HL-60 (cell line): ENCODE measurements at regions not wholly inside any gene's neighbourhood (a gene's known extent, or its start where the extent isn't known, plus 50 kb on each side); places are given as distances from the start of the nearest gene placed in this dataset.

Experiments
- GABPA ChIP-seq: IDR thresholded peaks from 2 replicates; pipeline ENCODE4 v1.6.1; 2012; ENCODE audit warnings: low read depth
- TF ChIP-seq, protein P1 (sequence below): IDR thresholded peaks from one replicate; pipeline ENCODE4 v1.5.1; 2011; ENCODE audit warnings: low read length, control low read depth, inconsistent platforms; ENCODE audit not compliant: insufficient read depth

DNA sequence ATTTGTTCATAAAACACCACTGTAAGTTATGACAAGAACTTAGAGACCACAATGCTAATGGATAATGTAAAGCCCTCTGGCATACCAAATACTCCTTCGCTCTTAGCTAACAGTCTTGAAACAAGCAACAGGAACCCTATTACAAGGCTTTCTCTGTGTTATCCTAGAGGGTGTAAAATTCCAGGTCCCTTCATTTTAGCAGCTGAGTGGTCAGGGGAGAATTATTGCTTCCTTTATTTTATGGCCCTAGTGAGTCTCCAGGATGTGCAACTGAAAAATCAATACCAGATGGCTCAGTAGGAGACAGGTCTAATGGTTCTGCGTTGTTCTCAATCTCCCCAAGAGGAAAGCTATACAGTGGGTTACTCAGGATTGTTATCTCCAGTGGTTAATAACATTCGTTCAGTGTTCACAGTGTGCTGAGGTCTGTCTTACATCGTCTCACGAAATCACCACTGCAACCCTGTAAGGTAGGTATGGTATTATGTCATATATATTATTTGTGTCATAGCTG, 172.7 kb upstream of the CNOT2 start:
- TF ChIP-seq GABPA, result no peak
- TF ChIP-seq, protein P1, sequence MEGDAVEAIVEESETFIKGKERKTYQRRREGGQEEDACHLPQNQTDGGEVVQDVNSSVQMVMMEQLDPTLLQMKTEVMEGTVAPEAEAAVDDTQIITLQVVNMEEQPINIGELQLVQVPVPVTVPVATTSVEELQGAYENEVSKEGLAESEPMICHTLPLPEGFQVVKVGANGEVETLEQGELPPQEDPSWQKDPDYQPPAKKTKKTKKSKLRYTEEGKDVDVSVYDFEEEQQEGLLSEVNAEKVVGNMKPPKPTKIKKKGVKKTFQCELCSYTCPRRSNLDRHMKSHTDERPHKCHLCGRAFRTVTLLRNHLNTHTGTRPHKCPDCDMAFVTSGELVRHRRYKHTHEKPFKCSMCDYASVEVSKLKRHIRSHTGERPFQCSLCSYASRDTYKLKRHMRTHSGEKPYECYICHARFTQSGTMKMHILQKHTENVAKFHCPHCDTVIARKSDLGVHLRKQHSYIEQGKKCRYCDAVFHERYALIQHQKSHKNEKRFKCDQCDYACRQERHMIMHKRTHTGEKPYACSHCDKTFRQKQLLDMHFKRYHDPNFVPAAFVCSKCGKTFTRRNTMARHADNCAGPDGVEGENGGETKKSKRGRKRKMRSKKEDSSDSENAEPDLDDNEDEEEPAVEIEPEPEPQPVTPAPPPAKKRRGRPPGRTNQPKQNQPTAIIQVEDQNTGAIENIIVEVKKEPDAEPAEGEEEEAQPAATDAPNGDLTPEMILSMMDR, result no peak
